H1 (cell line): ENCODE measurements at regions not wholly inside any gene's neighbourhood (a gene's known extent, or its start where the extent isn't known, plus 50 kb on each side); places are given as distances from the start of the nearest gene placed in this dataset.

Experiments
- CBX8 ChIP-seq: fragments of 300-800, 300-1000 bp; sonication (generic); IDR thresholded peaks from 2 replicates; pipeline ENCODE4 v1.7.1; 2016; ENCODE audit warnings: low read depth, low read length, borderline replicate concordance
- EZH2 ChIP-seq: fragments of 200-600 bp; sonication (generic); IDR thresholded peaks from 2 replicates; pipeline ENCODE4 v1.7.1; 2012; ENCODE audit warnings: low read depth, mild to moderate bottlenecking, moderate library complexity, low read length, inconsistent platforms; ENCODE audit not compliant: severe bottlenecking
- GTF2F1 ChIP-seq: IDR thresholded peaks from 2 replicates; pipeline ENCODE4 v1.6.1; 2012; ENCODE audit warnings: low read depth, low read length, improper control_type of control experiment, borderline replicate concordance
- KDM1A ChIP-seq: fragments of 200-600, 300-600 bp; sonication (generic); IDR thresholded peaks from 2 replicates; pipeline ENCODE4 v1.7.1; 2016; ENCODE audit warnings: mild to moderate bottlenecking, low read length, borderline replicate concordance
- KDM4A ChIP-seq: IDR thresholded peaks from one replicate; pipeline ENCODE4 v1.7.1; 2012; ENCODE audit warnings: low read depth, mild to moderate bottlenecking, moderate library complexity, low read length, inconsistent platforms; ENCODE audit not compliant: severe bottlenecking
- KDM5A ChIP-seq: fragments of 200-600 bp; IDR thresholded peaks from 2 replicates; pipeline ENCODE4 v1.7.1; 2012; ENCODE audit warnings: mild to moderate bottlenecking, low read length, inconsistent platforms, mixed read lengths
- PHF8 ChIP-seq: fragments of 200-600 bp; sonication (generic); conservative IDR thresholded peaks from 2 replicates; pipeline ENCODE4 v1.7.1; 2012; ENCODE audit warnings: low read depth, mild to moderate bottlenecking, inconsistent platforms, low read length, moderate library complexity
- RNF2 ChIP-seq: fragments of 200-900, 300-1000 bp; sonication (generic); IDR thresholded peaks from 2 replicates; pipeline ENCODE4 v1.7.1; 2016; ENCODE audit warnings: borderline replicate concordance, low read depth, mild to moderate bottlenecking, antibody characterized with exemption, low read length; ENCODE audit not compliant: poor library complexity, severe bottlenecking; ENCODE audit errors: missing control alignments
- SIRT6 ChIP-seq: IDR thresholded peaks from one replicate; pipeline ENCODE4 v1.7.1; 2012; ENCODE audit warnings: low read length, inconsistent platforms
- SP1 ChIP-seq: IDR thresholded peaks from 2 replicates; pipeline ENCODE4 v1.6.1; 2011; ENCODE audit warnings: low read depth, low read length
- TF ChIP-seq, protein P1 (sequence below): fragments of 300-600 bp; sonication (generic); IDR thresholded peaks from 2 replicates; pipeline ENCODE4 v1.7.1; 2012; ENCODE audit warnings: low read length, moderate library complexity, mild to moderate bottlenecking, inconsistent platforms; ENCODE audit not compliant: insufficient replicate concordance

DNA sequence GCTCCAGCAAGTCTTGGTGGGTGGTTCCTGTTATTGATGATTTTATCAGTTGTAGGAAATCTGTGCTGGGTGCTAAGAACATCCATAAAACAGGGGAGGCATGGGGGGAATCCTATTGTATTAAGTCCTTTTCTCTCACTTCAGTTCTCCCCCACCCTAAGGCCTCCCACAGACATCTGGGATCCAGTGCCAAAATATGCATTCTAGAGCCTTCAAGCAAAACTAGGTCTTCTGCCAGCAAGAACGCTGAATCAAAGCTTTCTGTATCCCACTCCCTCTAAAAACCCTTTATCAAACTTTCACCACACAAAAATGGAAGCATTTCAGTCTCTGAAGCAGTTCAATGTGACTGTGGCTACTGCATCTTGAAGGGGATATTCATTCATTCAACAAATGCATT, 281.9 kb downstream of the GAS1 start (continued):
- TF ChIP-seq, protein P1, sequence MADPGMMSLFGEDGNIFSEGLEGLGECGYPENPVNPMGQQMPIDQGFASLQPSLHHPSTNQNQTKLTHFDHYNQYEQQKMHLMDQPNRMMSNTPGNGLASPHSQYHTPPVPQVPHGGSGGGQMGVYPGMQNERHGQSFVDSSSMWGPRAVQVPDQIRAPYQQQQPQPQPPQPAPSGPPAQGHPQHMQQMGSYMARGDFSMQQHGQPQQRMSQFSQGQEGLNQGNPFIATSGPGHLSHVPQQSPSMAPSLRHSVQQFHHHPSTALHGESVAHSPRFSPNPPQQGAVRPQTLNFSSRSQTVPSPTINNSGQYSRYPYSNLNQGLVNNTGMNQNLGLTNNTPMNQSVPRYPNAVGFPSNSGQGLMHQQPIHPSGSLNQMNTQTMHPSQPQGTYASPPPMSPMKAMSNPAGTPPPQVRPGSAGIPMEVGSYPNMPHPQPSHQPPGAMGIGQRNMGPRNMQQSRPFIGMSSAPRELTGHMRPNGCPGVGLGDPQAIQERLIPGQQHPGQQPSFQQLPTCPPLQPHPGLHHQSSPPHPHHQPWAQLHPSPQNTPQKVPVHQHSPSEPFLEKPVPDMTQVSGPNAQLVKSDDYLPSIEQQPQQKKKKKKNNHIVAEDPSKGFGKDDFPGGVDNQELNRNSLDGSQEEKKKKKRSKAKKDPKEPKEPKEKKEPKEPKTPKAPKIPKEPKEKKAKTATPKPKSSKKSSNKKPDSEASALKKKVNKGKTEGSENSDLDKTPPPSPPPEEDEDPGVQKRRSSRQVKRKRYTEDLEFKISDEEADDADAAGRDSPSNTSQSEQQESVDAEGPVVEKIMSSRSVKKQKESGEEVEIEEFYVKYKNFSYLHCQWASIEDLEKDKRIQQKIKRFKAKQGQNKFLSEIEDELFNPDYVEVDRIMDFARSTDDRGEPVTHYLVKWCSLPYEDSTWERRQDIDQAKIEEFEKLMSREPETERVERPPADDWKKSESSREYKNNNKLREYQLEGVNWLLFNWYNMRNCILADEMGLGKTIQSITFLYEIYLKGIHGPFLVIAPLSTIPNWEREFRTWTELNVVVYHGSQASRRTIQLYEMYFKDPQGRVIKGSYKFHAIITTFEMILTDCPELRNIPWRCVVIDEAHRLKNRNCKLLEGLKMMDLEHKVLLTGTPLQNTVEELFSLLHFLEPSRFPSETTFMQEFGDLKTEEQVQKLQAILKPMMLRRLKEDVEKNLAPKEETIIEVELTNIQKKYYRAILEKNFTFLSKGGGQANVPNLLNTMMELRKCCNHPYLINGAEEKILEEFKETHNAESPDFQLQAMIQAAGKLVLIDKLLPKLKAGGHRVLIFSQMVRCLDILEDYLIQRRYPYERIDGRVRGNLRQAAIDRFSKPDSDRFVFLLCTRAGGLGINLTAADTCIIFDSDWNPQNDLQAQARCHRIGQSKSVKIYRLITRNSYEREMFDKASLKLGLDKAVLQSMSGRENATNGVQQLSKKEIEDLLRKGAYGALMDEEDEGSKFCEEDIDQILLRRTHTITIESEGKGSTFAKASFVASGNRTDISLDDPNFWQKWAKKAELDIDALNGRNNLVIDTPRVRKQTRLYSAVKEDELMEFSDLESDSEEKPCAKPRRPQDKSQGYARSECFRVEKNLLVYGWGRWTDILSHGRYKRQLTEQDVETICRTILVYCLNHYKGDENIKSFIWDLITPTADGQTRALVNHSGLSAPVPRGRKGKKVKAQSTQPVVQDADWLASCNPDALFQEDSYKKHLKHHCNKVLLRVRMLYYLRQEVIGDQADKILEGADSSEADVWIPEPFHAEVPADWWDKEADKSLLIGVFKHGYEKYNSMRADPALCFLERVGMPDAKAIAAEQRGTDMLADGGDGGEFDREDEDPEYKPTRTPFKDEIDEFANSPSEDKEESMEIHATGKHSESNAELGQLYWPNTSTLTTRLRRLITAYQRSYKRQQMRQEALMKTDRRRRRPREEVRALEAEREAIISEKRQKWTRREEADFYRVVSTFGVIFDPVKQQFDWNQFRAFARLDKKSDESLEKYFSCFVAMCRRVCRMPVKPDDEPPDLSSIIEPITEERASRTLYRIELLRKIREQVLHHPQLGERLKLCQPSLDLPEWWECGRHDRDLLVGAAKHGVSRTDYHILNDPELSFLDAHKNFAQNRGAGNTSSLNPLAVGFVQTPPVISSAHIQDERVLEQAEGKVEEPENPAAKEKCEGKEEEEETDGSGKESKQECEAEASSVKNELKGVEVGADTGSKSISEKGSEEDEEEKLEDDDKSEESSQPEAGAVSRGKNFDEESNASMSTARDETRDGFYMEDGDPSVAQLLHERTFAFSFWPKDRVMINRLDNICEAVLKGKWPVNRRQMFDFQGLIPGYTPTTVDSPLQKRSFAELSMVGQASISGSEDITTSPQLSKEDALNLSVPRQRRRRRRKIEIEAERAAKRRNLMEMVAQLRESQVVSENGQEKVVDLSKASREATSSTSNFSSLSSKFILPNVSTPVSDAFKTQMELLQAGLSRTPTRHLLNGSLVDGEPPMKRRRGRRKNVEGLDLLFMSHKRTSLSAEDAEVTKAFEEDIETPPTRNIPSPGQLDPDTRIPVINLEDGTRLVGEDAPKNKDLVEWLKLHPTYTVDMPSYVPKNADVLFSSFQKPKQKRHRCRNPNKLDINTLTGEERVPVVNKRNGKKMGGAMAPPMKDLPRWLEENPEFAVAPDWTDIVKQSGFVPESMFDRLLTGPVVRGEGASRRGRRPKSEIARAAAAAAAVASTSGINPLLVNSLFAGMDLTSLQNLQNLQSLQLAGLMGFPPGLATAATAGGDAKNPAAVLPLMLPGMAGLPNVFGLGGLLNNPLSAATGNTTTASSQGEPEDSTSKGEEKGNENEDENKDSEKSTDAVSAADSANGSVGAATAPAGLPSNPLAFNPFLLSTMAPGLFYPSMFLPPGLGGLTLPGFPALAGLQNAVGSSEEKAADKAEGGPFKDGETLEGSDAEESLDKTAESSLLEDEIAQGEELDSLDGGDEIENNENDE: no peak
- TF ChIP-seq KDM1A (no peak), RNF2 (no peak), GTF2F1 (no peak), KDM5A (no peak), SP1 (no peak), SIRT6 (no peak), PHF8 (no peak), EZH2 (no peak), KDM4A (no peak), CBX8 (no peak)
